GM12873 (cell line): ENCODE measurements at regions not wholly inside any gene's neighbourhood (a gene's known extent, or its start where the extent isn't known, plus 50 kb on each side); places are given as distances from the start of the nearest gene placed in this dataset.

Experiments
- TF ChIP-seq, protein P1 (sequence below): IDR thresholded peaks from 2 replicates; pipeline ENCODE4 v1.5.1; 2012; ENCODE audit warnings: low read depth, mild to moderate bottlenecking, moderate library complexity, low read length, control low read depth; ENCODE audit not compliant: insufficient read depth; ENCODE audit errors: missing control alignments

DNA sequence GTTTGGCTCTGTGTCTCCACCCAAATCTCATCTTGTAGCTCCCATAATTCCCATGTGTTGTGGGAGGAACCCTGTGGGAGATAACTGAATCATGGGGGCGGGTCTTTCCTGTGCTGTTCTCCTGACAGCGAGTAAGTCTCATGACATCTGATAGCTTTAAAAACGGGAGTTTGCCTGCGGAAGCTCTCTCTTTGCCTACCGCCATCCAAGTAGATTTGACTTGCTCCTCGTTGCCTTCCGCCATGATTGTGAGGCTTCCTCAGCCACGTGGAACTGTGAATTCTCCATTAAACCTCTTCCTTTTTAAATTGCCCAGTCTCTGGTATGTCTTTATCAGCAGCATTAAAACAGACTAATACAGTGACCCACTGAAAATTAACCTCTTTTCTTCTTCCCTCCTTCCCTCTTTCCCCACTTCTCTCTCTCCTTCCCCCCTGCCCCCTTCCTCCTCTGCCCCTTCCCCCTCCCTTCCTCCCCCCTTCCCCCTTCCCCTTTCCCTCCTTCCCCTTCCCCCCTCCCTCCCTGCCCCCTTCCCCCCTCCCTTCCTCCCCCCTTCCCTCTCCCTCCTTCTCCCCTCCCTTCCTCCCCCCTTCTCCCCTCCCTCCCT is 818.8 kb downstream of the SLC4A3 start:
- TF ChIP-seq, protein P1, sequence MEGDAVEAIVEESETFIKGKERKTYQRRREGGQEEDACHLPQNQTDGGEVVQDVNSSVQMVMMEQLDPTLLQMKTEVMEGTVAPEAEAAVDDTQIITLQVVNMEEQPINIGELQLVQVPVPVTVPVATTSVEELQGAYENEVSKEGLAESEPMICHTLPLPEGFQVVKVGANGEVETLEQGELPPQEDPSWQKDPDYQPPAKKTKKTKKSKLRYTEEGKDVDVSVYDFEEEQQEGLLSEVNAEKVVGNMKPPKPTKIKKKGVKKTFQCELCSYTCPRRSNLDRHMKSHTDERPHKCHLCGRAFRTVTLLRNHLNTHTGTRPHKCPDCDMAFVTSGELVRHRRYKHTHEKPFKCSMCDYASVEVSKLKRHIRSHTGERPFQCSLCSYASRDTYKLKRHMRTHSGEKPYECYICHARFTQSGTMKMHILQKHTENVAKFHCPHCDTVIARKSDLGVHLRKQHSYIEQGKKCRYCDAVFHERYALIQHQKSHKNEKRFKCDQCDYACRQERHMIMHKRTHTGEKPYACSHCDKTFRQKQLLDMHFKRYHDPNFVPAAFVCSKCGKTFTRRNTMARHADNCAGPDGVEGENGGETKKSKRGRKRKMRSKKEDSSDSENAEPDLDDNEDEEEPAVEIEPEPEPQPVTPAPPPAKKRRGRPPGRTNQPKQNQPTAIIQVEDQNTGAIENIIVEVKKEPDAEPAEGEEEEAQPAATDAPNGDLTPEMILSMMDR = no peak

DNA sequence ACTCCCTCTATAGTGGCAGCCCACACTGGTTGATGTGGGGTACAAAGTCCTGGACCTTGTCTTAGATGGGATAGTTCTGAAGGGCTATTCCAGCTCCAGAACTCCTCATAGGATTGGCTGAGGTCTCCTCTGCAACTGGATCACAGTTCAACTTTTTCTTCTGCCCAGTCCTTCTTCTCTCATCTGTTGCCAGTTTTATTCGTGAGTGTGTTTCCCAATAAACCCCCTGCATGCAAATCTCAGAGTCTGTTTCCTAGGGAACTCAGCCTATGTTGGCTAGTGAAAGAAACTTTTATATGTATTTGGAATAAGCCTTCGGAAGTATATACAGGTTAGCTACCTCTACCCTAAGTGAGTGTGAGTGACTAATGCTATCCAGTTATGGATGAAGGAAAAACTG is 823.4 kb downstream of the SLC4A3 start:
- TF ChIP-seq, protein P1 = no peak

DNA sequence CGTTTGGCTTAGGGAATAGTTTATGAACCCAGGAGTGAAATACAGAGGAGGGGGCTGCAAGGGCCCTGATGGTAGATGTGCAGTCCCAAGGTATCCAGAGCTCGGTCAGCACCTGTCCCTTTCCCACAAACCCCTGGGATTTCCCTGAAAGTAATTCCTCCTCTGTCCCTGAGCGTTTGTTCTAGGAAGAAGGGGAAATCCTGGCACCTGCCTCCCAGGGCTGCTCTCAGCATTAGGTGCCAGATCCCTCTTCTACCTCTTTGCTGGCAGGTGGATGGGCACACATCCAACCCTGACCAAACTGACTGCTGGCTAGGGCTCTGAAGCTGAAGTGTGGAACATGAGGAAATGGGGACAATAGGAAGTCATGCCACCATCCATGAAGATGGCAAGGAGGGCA is 824.0 kb downstream of the SLC4A3 start:
- TF ChIP-seq, protein P1 = no peak

DNA sequence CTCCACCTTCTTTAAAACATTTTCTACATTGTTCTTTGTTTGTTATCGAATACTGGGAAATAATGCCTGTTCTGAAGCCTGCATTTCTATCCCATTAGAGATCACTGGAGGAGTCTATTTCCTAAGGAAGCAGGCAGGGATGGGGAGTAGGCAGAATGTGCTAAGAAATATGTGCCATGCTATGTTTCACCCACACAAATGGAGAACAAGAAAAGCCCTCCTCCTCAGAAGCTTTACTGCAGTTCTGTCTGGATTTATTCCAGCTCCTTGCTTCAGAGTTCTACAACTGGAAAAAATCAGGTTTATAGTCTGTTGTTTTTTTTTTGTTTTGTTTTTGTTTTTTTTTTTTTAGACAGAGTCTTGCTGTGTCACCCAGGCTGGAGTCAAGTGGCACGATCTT is 825.1 kb downstream of the SLC4A3 start:
- TF ChIP-seq, protein P1 = no peak

DNA sequence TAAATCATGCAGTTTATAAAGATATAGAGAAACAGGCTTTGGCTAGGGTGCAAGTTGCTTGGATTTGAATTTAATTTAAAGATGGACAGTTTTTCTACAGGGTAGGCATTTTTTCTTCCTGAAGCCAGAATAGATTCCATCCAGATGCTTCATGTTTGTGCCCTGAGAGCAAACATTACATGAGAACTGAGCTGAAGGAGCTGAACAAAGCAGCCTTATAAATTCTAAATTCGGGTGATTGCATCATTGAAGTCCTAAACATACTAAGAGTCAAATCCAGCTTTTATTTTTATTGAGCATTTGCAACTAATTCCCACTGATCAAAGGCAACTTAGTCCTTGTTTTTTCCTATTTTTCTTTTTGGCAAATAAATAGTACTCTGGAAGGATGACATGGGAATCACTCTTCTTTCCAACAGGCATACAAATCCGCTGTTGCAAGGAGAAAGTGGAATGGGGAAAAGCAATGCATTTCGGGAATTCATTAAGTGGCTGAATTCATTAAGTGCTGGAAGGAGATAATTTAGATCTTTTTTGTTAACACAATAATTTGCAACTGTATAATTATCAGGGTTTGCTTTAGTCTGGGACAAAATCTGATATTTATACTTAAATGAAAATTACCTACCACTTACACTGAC is 828.0 kb downstream of the SLC4A3 start:
- TF ChIP-seq, protein P1 = no peak

DNA sequence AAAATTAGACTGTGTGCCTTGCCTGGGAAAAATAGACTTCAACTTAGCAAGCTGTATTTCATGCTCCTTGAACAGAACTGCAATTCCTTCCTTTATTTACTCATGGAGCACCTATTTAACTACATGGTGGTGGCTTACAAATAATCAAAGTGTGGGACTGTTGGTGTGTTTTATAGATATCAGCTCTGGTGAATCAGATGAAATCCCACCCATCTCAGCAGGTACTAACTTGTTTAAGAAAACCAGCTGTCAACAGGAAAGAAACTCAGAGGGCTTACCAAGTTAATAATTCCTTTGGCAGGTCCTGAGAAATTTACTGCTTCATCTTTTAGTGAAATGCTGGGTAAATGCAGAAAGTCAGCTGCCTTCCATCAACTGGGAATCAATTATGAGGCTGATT is 830.6 kb downstream of the SLC4A3 start:
- TF ChIP-seq, protein P1 = no peak

DNA sequence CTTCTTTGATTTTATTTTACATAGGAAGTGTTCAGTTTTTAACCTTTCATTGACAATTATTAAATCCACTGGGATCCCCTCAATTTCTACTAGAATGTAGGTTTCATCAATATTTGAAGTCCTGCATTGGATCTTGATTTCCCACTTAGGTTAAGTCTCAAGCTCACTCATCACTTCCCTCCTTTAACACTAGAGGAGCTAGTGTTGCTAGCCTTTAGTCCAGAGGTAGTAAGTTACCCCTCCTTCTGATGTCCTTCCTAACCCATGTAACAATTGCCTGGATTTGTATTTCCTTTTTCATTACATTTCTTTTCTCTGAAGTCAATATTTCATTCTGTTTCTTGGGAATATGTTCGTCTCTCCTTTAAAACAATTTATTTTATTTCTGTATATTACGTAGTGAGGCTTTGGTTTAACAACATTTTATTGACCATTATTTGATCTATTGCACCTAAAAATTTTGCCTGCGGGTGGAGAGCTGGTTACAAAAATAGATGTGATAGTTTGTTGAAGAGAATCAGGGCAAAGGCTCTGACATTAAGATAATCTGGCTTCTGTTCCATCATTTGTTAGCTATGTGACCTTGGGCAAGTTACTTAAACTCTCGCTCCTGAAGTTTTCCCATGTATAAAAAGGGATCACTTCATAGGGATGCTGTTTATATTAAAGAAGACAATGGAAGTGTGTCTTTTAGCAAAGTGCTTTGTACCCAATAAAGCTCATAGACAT is 833.0 kb downstream of the SLC4A3 start:
- TF ChIP-seq, protein P1 = peak; percentile 34
